ENCODE measurements at regions not wholly inside any gene's neighbourhood (a gene's known extent, or its start where the extent isn't known, plus 50 kb on each side); places are given as distances from the start of the nearest gene placed in this dataset.

- POLR2A ChIA-PET, result interaction anchor here (0.6 kb wide), 1 partner anchor 895 kb away, joined by 5 read pairs; no protein-coding TSS in a partner anchor
- Histone ChIP-seq H3K27me3 (replicated peaks in 2 of 5; ENCODE audit: control insufficient read depth in 4 of 5, insufficient read depth in 5 of 5, low read length in 4 of 5) (no peaks in the 10 kb centered on the region), H3K36me3 (ENCODE audit: control insufficient read depth in 4 of 4, insufficient read depth in 4 of 4, low read length in 3 of 4) (no peaks in the 10 kb centered on the region), H3K9me3 (ENCODE audit: control extremely low read depth in 1 of 5, control insufficient read depth in 4 of 5, insufficient read depth in 2 of 5, low read depth in 1 of 5, low read length in 4 of 5) (no peaks in the 10 kb centered on the region), H3K4me3 (ENCODE audit: control insufficient read depth in 1 of 7, extremely low read depth in 1 of 7, insufficient read depth in 4 of 7, low read depth in 2 of 7, low read length in 6 of 7) (no peak overlapping the region), H3K27ac (ENCODE audit: insufficient read depth in 1 of 2, low read depth in 1 of 2, low read length in 2 of 2, poor library complexity in 1 of 2, severe bottlenecking in 2 of 2) (no peak overlapping the region), H3K4me1 (ENCODE audit: control extremely low read depth in 1 of 4, control insufficient read depth in 4 of 4, insufficient read depth in 4 of 4, low read length in 3 of 4) (no peaks in the 10 kb centered on the region)
- WGBS (ENCODE audit: insufficient coverage), result 100% methylated on average over 3 of the region's 3 CpGs
- CTCF ChIA-PET, result no interaction called here
- no peak for DNase-seq
Observed at GRCh38 chr7:114819616-114820362, 102.1 kb upstream of the MDFIC start.

- Histone ChIP-seq H3K4me1 (ENCODE audit: control extremely low read depth in 1 of 4, control insufficient read depth in 4 of 4, insufficient read depth in 4 of 4, low read length in 3 of 4) (no peaks in the 10 kb centered on the region), H3K27me3 (replicated peaks in 2 of 5; ENCODE audit: control insufficient read depth in 4 of 5, insufficient read depth in 5 of 5, low read length in 4 of 5) (no peaks in the 10 kb centered on the region), H3K27ac (ENCODE audit: insufficient read depth in 1 of 2, low read depth in 1 of 2, low read length in 2 of 2, poor library complexity in 1 of 2, severe bottlenecking in 2 of 2) (no peak overlapping the region), H3K36me3 (ENCODE audit: control insufficient read depth in 4 of 4, insufficient read depth in 4 of 4, low read length in 3 of 4) (no peaks in the 10 kb centered on the region), H3K4me3 (ENCODE audit: control insufficient read depth in 1 of 7, extremely low read depth in 1 of 7, insufficient read depth in 4 of 7, low read depth in 2 of 7, low read length in 6 of 7) (no peak overlapping the region), H3K9me3 (ENCODE audit: control extremely low read depth in 1 of 5, control insufficient read depth in 4 of 5, insufficient read depth in 2 of 5, low read depth in 1 of 5, low read length in 4 of 5) (no peaks in the 10 kb centered on the region)
- DNase-seq, result no peak
- WGBS (ENCODE audit: insufficient coverage), result 96% methylated on average over 4 of the region's 6 CpGs
- ChIA-PET CTCF (no interaction called here), POLR2A (interaction anchor here (0.7 kb wide), 1 partner anchor 1047 kb away, joined by 3 read pairs; no protein-coding TSS in a partner anchor)
Observed at GRCh38 chr7:114821030-114821900, 100.6 kb upstream of the MDFIC start.

- H3K9me3 ChIP-seq (ENCODE audit: control extremely low read depth in 1 of 5, control insufficient read depth in 4 of 5, insufficient read depth in 2 of 5, low read depth in 1 of 5, low read length in 4 of 5), result peaks cover 0 to under 1% (median 0%) of the 10 kb centered on the region in 5 experiments
- H3K27ac ChIP-seq (ENCODE audit: insufficient read depth in 1 of 2, low read depth in 1 of 2, low read length in 2 of 2, poor library complexity in 1 of 2, severe bottlenecking in 2 of 2), result no peak overlapping the region
- no peaks in the 10 kb centered on the region for H3K27me3 ChIP-seq (replicated peaks in 2 of 5; ENCODE audit: control insufficient read depth in 4 of 5, insufficient read depth in 5 of 5, low read length in 4 of 5)
- no peak for DNase-seq
- ChIA-PET POLR2A (no interaction called here), CTCF (interaction anchor here (0.9 kb wide), 1 partner anchor 13 kb away, joined by 3 read pairs; no protein-coding TSS in a partner anchor)
- WGBS (ENCODE audit: insufficient coverage), result no CpG with 5 or more reads among the region's 1 CpG
- H3K4me3 ChIP-seq (ENCODE audit: control insufficient read depth in 1 of 7, extremely low read depth in 1 of 7, insufficient read depth in 4 of 7, low read depth in 2 of 7, low read length in 6 of 7), result no peak overlapping the region
- no peaks in the 10 kb centered on the region for H3K36me3 ChIP-seq (ENCODE audit: control insufficient read depth in 4 of 4, insufficient read depth in 4 of 4, low read length in 3 of 4)
- no peaks in the 10 kb centered on the region for H3K4me1 ChIP-seq (ENCODE audit: control extremely low read depth in 1 of 4, control insufficient read depth in 4 of 4, insufficient read depth in 4 of 4, low read length in 3 of 4)
Observed at GRCh38 chr7:114822131-114822530, 99.8 kb upstream of the MDFIC start.

GRCh38 chr7:114822844-114823243 is 99.0 kb upstream of the MDFIC start:
- DNase-seq, result no peak
- no CpG with 5 or more reads among the region's 2 CpGs for WGBS (ENCODE audit: insufficient coverage)

GRCh38 chr7:114823290-114823689 is 98.6 kb upstream of the MDFIC start:
- no peaks in the 10 kb centered on the region for H3K27me3 ChIP-seq (replicated peaks in 2 of 5; ENCODE audit: control insufficient read depth in 4 of 5, insufficient read depth in 5 of 5, low read length in 4 of 5)
- no peak overlapping the region for H3K27ac ChIP-seq (ENCODE audit: insufficient read depth in 1 of 2, low read depth in 1 of 2, low read length in 2 of 2, poor library complexity in 1 of 2, severe bottlenecking in 2 of 2)
- peaks cover 0 to 5% (median 0%) of the 10 kb centered on the region in 5 experiments for H3K9me3 ChIP-seq (ENCODE audit: control extremely low read depth in 1 of 5, control insufficient read depth in 4 of 5, insufficient read depth in 2 of 5, low read depth in 1 of 5, low read length in 4 of 5)
- no peaks in the 10 kb centered on the region for H3K4me1 ChIP-seq (ENCODE audit: control extremely low read depth in 1 of 4, control insufficient read depth in 4 of 4, insufficient read depth in 4 of 4, low read length in 3 of 4)
- DNase-seq, result no peak
- ChIA-PET POLR2A (no interaction called here), CTCF (interaction anchor here (1.3 kb wide), 1 partner anchor 15 kb away, joined by 3 read pairs; no protein-coding TSS in a partner anchor)
- WGBS (ENCODE audit: insufficient coverage), result 86% methylated on average over 1 of the region's 1 CpG
- H3K36me3 ChIP-seq (ENCODE audit: control insufficient read depth in 4 of 4, insufficient read depth in 4 of 4, low read length in 3 of 4), result no peaks in the 10 kb centered on the region
- no peak overlapping the region for H3K4me3 ChIP-seq (ENCODE audit: control insufficient read depth in 1 of 7, extremely low read depth in 1 of 7, insufficient read depth in 4 of 7, low read depth in 2 of 7, low read length in 6 of 7)

More at GRCh38 chr7:114822844-114823243, 99.0 kb upstream of the MDFIC start:
- Histone ChIP-seq H3K9me3 (ENCODE audit: control extremely low read depth in 1 of 5, control insufficient read depth in 4 of 5, insufficient read depth in 2 of 5, low read depth in 1 of 5, low read length in 4 of 5) (peaks cover 0 to 4% (median 0%) of the 10 kb centered on the region in 5 experiments), H3K36me3 (ENCODE audit: control insufficient read depth in 4 of 4, insufficient read depth in 4 of 4, low read length in 3 of 4) (no peaks in the 10 kb centered on the region), H3K4me1 (ENCODE audit: control extremely low read depth in 1 of 4, control insufficient read depth in 4 of 4, insufficient read depth in 4 of 4, low read length in 3 of 4) (no peaks in the 10 kb centered on the region), H3K27ac (ENCODE audit: insufficient read depth in 1 of 2, low read depth in 1 of 2, low read length in 2 of 2, poor library complexity in 1 of 2, severe bottlenecking in 2 of 2) (no peak overlapping the region), H3K27me3 (replicated peaks in 2 of 5; ENCODE audit: control insufficient read depth in 4 of 5, insufficient read depth in 5 of 5, low read length in 4 of 5) (no peaks in the 10 kb centered on the region), H3K4me3 (ENCODE audit: control insufficient read depth in 1 of 7, extremely low read depth in 1 of 7, insufficient read depth in 4 of 7, low read depth in 2 of 7, low read length in 6 of 7) (no peak overlapping the region)
- CTCF ChIA-PET, result interaction anchor here (0.9 kb wide), 1 partner anchor 14 kb away, joined by 3 read pairs; no protein-coding TSS in a partner anchor
- POLR2A ChIA-PET, result no interaction called here

GRCh38 chr7:114825423-114825951 is 96.4 kb upstream of the MDFIC start:
- CTCF ChIA-PET, result no interaction called here
- peaks cover 0 to 5% (median 0%) of the 10 kb centered on the region in 5 experiments for H3K9me3 ChIP-seq (ENCODE audit: control extremely low read depth in 1 of 5, control insufficient read depth in 4 of 5, insufficient read depth in 2 of 5, low read depth in 1 of 5, low read length in 4 of 5)
- peak in 2 of 3 donors; percentile 5 to 42 for DNase-seq
- H3K4me3 ChIP-seq (ENCODE audit: control insufficient read depth in 1 of 7, extremely low read depth in 1 of 7, insufficient read depth in 4 of 7, low read depth in 2 of 7, low read length in 6 of 7), result no peak overlapping the region
- no peaks in the 10 kb centered on the region for H3K4me1 ChIP-seq (ENCODE audit: control extremely low read depth in 1 of 4, control insufficient read depth in 4 of 4, insufficient read depth in 4 of 4, low read length in 3 of 4)
- no peaks in the 10 kb centered on the region for H3K27me3 ChIP-seq (replicated peaks in 2 of 5; ENCODE audit: control insufficient read depth in 4 of 5, insufficient read depth in 5 of 5, low read length in 4 of 5)
- POLR2A ChIA-PET, result no interaction called here
- no peak overlapping the region for H3K27ac ChIP-seq (ENCODE audit: insufficient read depth in 1 of 2, low read depth in 1 of 2, low read length in 2 of 2, poor library complexity in 1 of 2, severe bottlenecking in 2 of 2)
- no peaks in the 10 kb centered on the region for H3K36me3 ChIP-seq (ENCODE audit: control insufficient read depth in 4 of 4, insufficient read depth in 4 of 4, low read length in 3 of 4)
- no CpG with 5 or more reads among the region's 3 CpGs for WGBS (ENCODE audit: insufficient coverage)
